Cardiac muscle cell (in vitro differentiated cells and primary cell): ENCODE measurements at regions not wholly inside any gene's neighbourhood (a gene's known extent, or its start where the extent isn't known, plus 50 kb on each side); places are given as distances from the start of the nearest gene placed in this dataset.

Source experiments
- DNase-seq, 2 donors: peaks; one replicate each; pipeline versions ENCODE4 v3.0.0 to v3.0.0-alpha.2; 2010 to 2017; ENCODE audit warnings: low read depth in 1 of 2, low spot score in 1 of 2
- H3K27ac ChIP-seq: fragments of 200-600 bp; sonication (generic); 2 replicates; pipeline ENCODE4 v1.5.1; 2016
- H3K27me3 ChIP-seq: fragments of 200-600 bp; sonication (generic); 2 replicates; pipeline ENCODE4 v1.6.0; 2016; ENCODE audit warnings: control low read depth
- H3K36me3 ChIP-seq: fragments of 200-600 bp; sonication (generic); 2 replicates; pipeline ENCODE4 v1.5.1; 2016; ENCODE audit warnings: control low read depth
- H3K4me1 ChIP-seq: fragments of 200-600 bp; sonication (generic); 2 replicates; pipeline ENCODE4 v1.8.1; 2017; ENCODE audit warnings: low read depth, mild to moderate bottlenecking, mixed run types
- H3K4me3 ChIP-seq: fragments of 200-600 bp; sonication (generic); 2 replicates; pipeline ENCODE4 v1.5.1; 2016; ENCODE audit warnings: mild to moderate bottlenecking
- H3K9me3 ChIP-seq: fragments of 200-600 bp; sonication (generic); 2 replicates; pipeline ENCODE4 v1.5.1; 2017; ENCODE audit warnings: low read depth, mild to moderate bottlenecking, control low read depth
- CTCF ChIP-seq: IDR thresholded peaks from 2 replicates; pipeline ENCODE4 v1.5.1; 2012; ENCODE audit warnings: low read depth, mild to moderate bottlenecking, low read length

- no peaks in the 10 kb centered on the region for H3K27me3 ChIP-seq
- peaks cover 17% of the 10 kb centered on the region for H3K4me1 ChIP-seq
- TF ChIP-seq CTCF: no peak
These were observed 763.7 kb downstream of the PDHA2 start for GRCh38 chr4:96603641-96604040.

GRCh38 chr4:96606451-96606850 lies 766.6 kb downstream of the PDHA2 start:
- DNase-seq: no peak
- H3K27ac ChIP-seq: no peak overlapping the region
- no peaks in the 10 kb centered on the region for H3K9me3 ChIP-seq
- H3K4me3 ChIP-seq: no peak overlapping the region
- H3K36me3 ChIP-seq: no peaks in the 10 kb centered on the region
- TF ChIP-seq CTCF: no peak
- no peaks in the 10 kb centered on the region for H3K27me3 ChIP-seq
- H3K4me1 ChIP-seq: no peaks in the 10 kb centered on the region

More at GRCh38 chr4:96603641-96604040, 763.7 kb downstream of the PDHA2 start:
- no peaks in the 10 kb centered on the region for H3K9me3 ChIP-seq
- no peak overlapping the region for H3K27ac ChIP-seq
- DNase-seq: peak; percentile 10 to 12
- H3K36me3 ChIP-seq: no peaks in the 10 kb centered on the region
- no peak overlapping the region for H3K4me3 ChIP-seq

GRCh38 chr4:96626023-96626422 lies 786.1 kb downstream of the PDHA2 start:
- Histone ChIP-seq H3K27ac (no peak overlapping the region), H3K4me3 (no peak overlapping the region), H3K4me1 (peaks cover 15% of the 10 kb centered on the region), H3K27me3 (no peaks in the 10 kb centered on the region), H3K36me3 (no peaks in the 10 kb centered on the region), H3K9me3 (no peaks in the 10 kb centered on the region)
- TF ChIP-seq CTCF: no peak
- DNase-seq: no peak

GRCh38 chr4:96630839-96631238 lies 790.9 kb downstream of the PDHA2 start:
- Histone ChIP-seq H3K4me1 (no peaks in the 10 kb centered on the region), H3K36me3 (no peaks in the 10 kb centered on the region), H3K4me3 (no peak overlapping the region), H3K27me3 (no peaks in the 10 kb centered on the region), H3K9me3 (no peaks in the 10 kb centered on the region), H3K27ac (no peak overlapping the region)
- no peak for TF ChIP-seq CTCF
- DNase-seq: no peak

- no peak for DNase-seq
- no peak for TF ChIP-seq CTCF
These were observed 798.1 kb downstream of the PDHA2 start for GRCh38 chr4:96637971-96638412.

GRCh38 chr4:96639932-96640331 lies 800.0 kb downstream of the PDHA2 start:
- H3K27me3 ChIP-seq: no peaks in the 10 kb centered on the region
- H3K27ac ChIP-seq: no peak overlapping the region
- H3K4me3 ChIP-seq: no peak overlapping the region
- H3K9me3 ChIP-seq: no peaks in the 10 kb centered on the region
- TF ChIP-seq CTCF: no peak
- no peak for DNase-seq
- H3K4me1 ChIP-seq: no peaks in the 10 kb centered on the region
- no peaks in the 10 kb centered on the region for H3K36me3 ChIP-seq

More at GRCh38 chr4:96637971-96638412, 798.1 kb downstream of the PDHA2 start:
- no peaks in the 10 kb centered on the region for H3K36me3 ChIP-seq
- no peaks in the 10 kb centered on the region for H3K4me1 ChIP-seq
- no peaks in the 10 kb centered on the region for H3K27me3 ChIP-seq
- H3K9me3 ChIP-seq: no peaks in the 10 kb centered on the region
- H3K27ac ChIP-seq: no peak overlapping the region
- no peak overlapping the region for H3K4me3 ChIP-seq
